ENCODE measurements at regions not wholly inside any gene's neighbourhood (a gene's known extent, or its start where the extent isn't known, plus 50 kb on each side); places are given as distances from the start of the nearest gene placed in this dataset.

GRCh38 chr2:234825616-234826015 lies 126.2 kb upstream of the SH3BP4 start:
- no peak overlapping the region for H3K27ac ChIP-seq

GRCh38 chr2:234823877-234824376 lies 127.9 kb upstream of the SH3BP4 start:
- DNase-seq: no peak
- no peaks in the 10 kb centered on the region for H3K9me3 ChIP-seq
- intact Hi-C loops (cut with DNase I; ENCODE audit: low total_unique reads): no loop called here
- H3K27ac ChIP-seq: peak overlapping the region in 2 of 4 donors; percentile 2 to 25
- no peak overlapping the region for H3K4me3 ChIP-seq
- no peak for TF ChIP-seq POLR2A (IDR thresholded peaks at IDR 0.05)
- TF ChIP-seq EP300 (IDR thresholded peaks at IDR 0.05; ENCODE audit: low read depth): no peak
- TF ChIP-seq CTCF (IDR thresholded peaks at IDR 0.05): no peak
- peak in 1 of 3 donors; percentile 43 for TF ChIP-seq POLR2AphosphoS5 (IDR thresholded peaks at IDR 0.05)
- in situ Hi-C loops (cut with MboI; ENCODE audit: low pct_ligation_motif_present in 1 of 4, low pct_unique_long_range_greater_than_20kb in 1 of 4, low sequenced_read_pairs in 3 of 4): no loop called here
- H3K27me3 ChIP-seq: no peaks in the 10 kb centered on the region
- H3K36me3 ChIP-seq: no peaks in the 10 kb centered on the region
- no peaks in the 10 kb centered on the region for H3K4me1 ChIP-seq
- WGBS, 2 donors (ENCODE audit: low coverage in 1 of 2): 58 to 80% methylated on average over 1 to 2 of the region's 2 CpGs

More at GRCh38 chr2:234825616-234826015, 126.2 kb upstream of the SH3BP4 start:
- no peak for TF ChIP-seq POLR2AphosphoS5 (IDR thresholded peaks at IDR 0.05)
- no peak for TF ChIP-seq EP300 (IDR thresholded peaks at IDR 0.05; ENCODE audit: low read depth)
- TF ChIP-seq POLR2A (IDR thresholded peaks at IDR 0.05): no peak
- no peak for TF ChIP-seq CTCF (IDR thresholded peaks at IDR 0.05)
- H3K27me3 ChIP-seq: no peaks in the 10 kb centered on the region
- intact Hi-C loops (cut with DNase I; ENCODE audit: low total_unique reads) (no loop called here), in situ Hi-C loops (cut with MboI; ENCODE audit: low pct_ligation_motif_present in 1 of 4, low pct_unique_long_range_greater_than_20kb in 1 of 4, low sequenced_read_pairs in 3 of 4) (no loop called here)
- WGBS, 2 donors (ENCODE audit: low coverage in 1 of 2): 65 to 88% methylated on average over 4 to 5 of the region's 5 CpGs
- no peaks in the 10 kb centered on the region for H3K4me1 ChIP-seq
- no peak overlapping the region for H3K4me3 ChIP-seq
- DNase-seq: no peak
- H3K9me3 ChIP-seq: no peaks in the 10 kb centered on the region
- no peaks in the 10 kb centered on the region for H3K36me3 ChIP-seq

GRCh38 chr2:234823196-234823876 lies 128.5 kb upstream of the SH3BP4 start:
- in situ Hi-C loops (cut with MboI; ENCODE audit: low pct_ligation_motif_present in 1 of 4, low pct_unique_long_range_greater_than_20kb in 1 of 4, low sequenced_read_pairs in 3 of 4) (no loop called here), intact Hi-C loops (cut with DNase I; ENCODE audit: low total_unique reads) (no loop called here)
- no peak overlapping the region for H3K4me3 ChIP-seq
- DNase-seq: no peak
- 78 to 84% methylated on average over 6 to 7 of the region's 7 CpGs for WGBS, 2 donors (ENCODE audit: low coverage in 1 of 2)
- TF ChIP-seq EP300 (IDR thresholded peaks at IDR 0.05; ENCODE audit: low read depth): no peak
- no peak for TF ChIP-seq POLR2A (IDR thresholded peaks at IDR 0.05)
- no peak for TF ChIP-seq POLR2AphosphoS5 (IDR thresholded peaks at IDR 0.05)
- TF ChIP-seq CTCF (IDR thresholded peaks at IDR 0.05): no peak
- H3K4me1 ChIP-seq: no peaks in the 10 kb centered on the region
- H3K27ac ChIP-seq: peak overlapping the region in 2 of 4 donors; percentile 2 to 25
- no peaks in the 10 kb centered on the region for H3K9me3 ChIP-seq
- H3K36me3 ChIP-seq: no peaks in the 10 kb centered on the region
- H3K27me3 ChIP-seq: no peaks in the 10 kb centered on the region

GRCh38 chr2:234821946-234822475 lies 129.8 kb upstream of the SH3BP4 start:
- H3K36me3 ChIP-seq: no peaks in the 10 kb centered on the region
- H3K4me3 ChIP-seq: no peak overlapping the region
- no peaks in the 10 kb centered on the region for H3K4me1 ChIP-seq
- no peaks in the 10 kb centered on the region for H3K27me3 ChIP-seq
- H3K27ac ChIP-seq: no peak overlapping the region
- in situ Hi-C loops (cut with MboI; ENCODE audit: low pct_ligation_motif_present in 1 of 4, low pct_unique_long_range_greater_than_20kb in 1 of 4, low sequenced_read_pairs in 3 of 4): no loop called here
- DNase-seq: no peak
- WGBS, 2 donors (ENCODE audit: low coverage in 1 of 2): 80 to 83% methylated on average over 1 of the region's 1 CpG
- intact Hi-C loops (cut with DNase I; ENCODE audit: low total_unique reads): no loop called here
- TF ChIP-seq POLR2A (IDR thresholded peaks at IDR 0.05) (no peak), POLR2AphosphoS5 (IDR thresholded peaks at IDR 0.05) (no peak), EP300 (IDR thresholded peaks at IDR 0.05; ENCODE audit: low read depth) (no peak), CTCF (IDR thresholded peaks at IDR 0.05) (no peak)
- H3K9me3 ChIP-seq: no peaks in the 10 kb centered on the region

Measured in transverse colon (tissue), 4 donors.